Liver (tissue), 3 donors: ENCODE measurements at regions not wholly inside any gene's neighbourhood (a gene's known extent, or its start where the extent isn't known, plus 50 kb on each side); places are given as distances from the start of the nearest gene placed in this dataset.

Experiments used
- ATF3 ChIP-seq: IDR thresholded peaks from 2 replicates; pipeline ENCODE4 v1.6.1; 2016; ENCODE audit warnings: antibody characterized with exemption
- CTCF ChIP-seq: fragments of 150-350 bp; IDR thresholded peaks from 2 replicates; pipeline ENCODE4 v1.5.1; 2017; ENCODE audit warnings: improper control_type of control experiment, low read depth, low read length; ENCODE audit not compliant: missing input control
- MAX ChIP-seq: IDR thresholded peaks from 2 replicates; pipeline ENCODE4 v1.6.1; 2016; ENCODE audit warnings: antibody characterized with exemption
- RAD21 ChIP-seq, 2 donors: IDR thresholded peaks; 2 replicates each; pipeline ENCODE4 v1.6.1; 2016; ENCODE audit warnings: antibody characterized with exemption in 2 of 2, mild to moderate bottlenecking in 2 of 2
- REST ChIP-seq: IDR thresholded peaks from 2 replicates; pipeline ENCODE4 v1.6.1; 2016; ENCODE audit warnings: antibody characterized with exemption, mild to moderate bottlenecking
- SP1 ChIP-seq: IDR thresholded peaks from 2 replicates; pipeline ENCODE4 v1.6.1; 2018; ENCODE audit warnings: antibody characterized with exemption, mild to moderate bottlenecking
- TAF1 ChIP-seq: conservative IDR thresholded peaks from 2 replicates; pipeline ENCODE4 v1.6.1; 2016; ENCODE audit warnings: antibody characterized with exemption, mild to moderate bottlenecking
- ZBTB33 ChIP-seq: IDR thresholded peaks from 2 replicates; pipeline ENCODE4 v1.6.1; 2016; ENCODE audit warnings: antibody characterized with exemption
- donor health status: healthy.
- donor health status: healthy.

- no peak for TF ChIP-seq RAD21 (IDR thresholded peaks at IDR 0.05)
- TF ChIP-seq CTCF = no peak
- TF ChIP-seq MAX = no peak
- no peak for TF ChIP-seq ATF3
- TF ChIP-seq ZBTB33 = no peak
- TF ChIP-seq REST = no peak
- no peak for TF ChIP-seq TAF1
- no peak for TF ChIP-seq SP1
These were observed 605.3 kb downstream of the KCNT2 start for GRCh38 chr1:196002906-196003305.
